ENCODE measurements at regions not wholly inside any gene's neighbourhood (a gene's known extent, or its start where the extent isn't known, plus 50 kb on each side); places are given as distances from the start of the nearest gene placed in this dataset.

- Histone ChIP-seq H3K9me3 (ENCODE audit: insufficient read depth, low read length, severe bottlenecking) (no peaks in the 10 kb centered on the region), H3K36me3 (ENCODE audit: insufficient read depth, low read length) (no peaks in the 10 kb centered on the region), H3K4me1 (ENCODE audit: insufficient read depth, low read length) (no peaks in the 10 kb centered on the region), H3K79me2 (ENCODE audit: insufficient read depth, low read length) (no peaks in the 10 kb centered on the region), H4K20me1 (ENCODE audit: insufficient read depth, low read length) (no peaks in the 10 kb centered on the region), H3K27me3 (ENCODE audit: insufficient read depth, low read length, poor library complexity) (no peaks in the 10 kb centered on the region), H2AFZ (ENCODE audit: low read depth, low read length) (no peak overlapping the region), H3K27ac (ENCODE audit: low read length) (no peak overlapping the region), H3K9ac (ENCODE audit: low read depth, low read length) (no peak overlapping the region), H3K4me3 (ENCODE audit: low read depth in 1 of 2, low read length in 2 of 2) (no peak overlapping the region), H3K4me2 (ENCODE audit: insufficient read depth, low read length) (no peak overlapping the region)
- no peak for TF ChIP-seq CTCF (IDR thresholded peaks at IDR 0.05; ENCODE audit: borderline replicate concordance, extremely low read depth, low read length, poor library complexity, severe bottlenecking)
- TF ChIP-seq EZH2 (IDR thresholded peaks at IDR 0.05; ENCODE audit: borderline replicate concordance, low read depth, low read length, severe bottlenecking) = no peak
- DNase-seq = no peak
- ATAC-seq (ENCODE audit: insufficient read depth, low read depth) = no peak
Measured at GRCh38 chr5:101935086-101935485, 361.0 kb downstream of the SLCO4C1 start.

GRCh38 chr5:101932599-101932998 lies 363.5 kb downstream of the SLCO4C1 start:
- Histone ChIP-seq H3K4me1 (ENCODE audit: insufficient read depth, low read length) (no peaks in the 10 kb centered on the region), H2AFZ (ENCODE audit: low read depth, low read length) (no peak overlapping the region), H3K4me2 (ENCODE audit: insufficient read depth, low read length) (no peak overlapping the region), H3K9me3 (ENCODE audit: insufficient read depth, low read length, severe bottlenecking) (no peaks in the 10 kb centered on the region), H3K79me2 (ENCODE audit: insufficient read depth, low read length) (no peaks in the 10 kb centered on the region), H3K9ac (ENCODE audit: low read depth, low read length) (no peak overlapping the region), H3K27ac (ENCODE audit: low read length) (no peak overlapping the region), H3K27me3 (ENCODE audit: insufficient read depth, low read length, poor library complexity) (no peaks in the 10 kb centered on the region), H3K4me3 (ENCODE audit: low read depth in 1 of 2, low read length in 2 of 2) (no peak overlapping the region), H4K20me1 (ENCODE audit: insufficient read depth, low read length) (no peaks in the 10 kb centered on the region), H3K36me3 (ENCODE audit: insufficient read depth, low read length) (no peaks in the 10 kb centered on the region)
- DNase-seq (no peak), ATAC-seq (ENCODE audit: insufficient read depth, low read depth) (no peak)
- no peak for TF ChIP-seq CTCF (IDR thresholded peaks at IDR 0.05; ENCODE audit: borderline replicate concordance, extremely low read depth, low read length, poor library complexity, severe bottlenecking)
- TF ChIP-seq EZH2 (IDR thresholded peaks at IDR 0.05; ENCODE audit: borderline replicate concordance, low read depth, low read length, severe bottlenecking) = no peak

- Histone ChIP-seq H3K27me3 (ENCODE audit: insufficient read depth, low read length, poor library complexity) (no peaks in the 10 kb centered on the region), H3K27ac (ENCODE audit: low read length) (no peak overlapping the region), H3K4me2 (ENCODE audit: insufficient read depth, low read length) (no peak overlapping the region), H3K4me3 (ENCODE audit: low read depth in 1 of 2, low read length in 2 of 2) (no peak overlapping the region), H4K20me1 (ENCODE audit: insufficient read depth, low read length) (no peaks in the 10 kb centered on the region), H2AFZ (ENCODE audit: low read depth, low read length) (no peak overlapping the region), H3K79me2 (ENCODE audit: insufficient read depth, low read length) (no peaks in the 10 kb centered on the region), H3K9me3 (ENCODE audit: insufficient read depth, low read length, severe bottlenecking) (no peaks in the 10 kb centered on the region), H3K36me3 (ENCODE audit: insufficient read depth, low read length) (no peaks in the 10 kb centered on the region), H3K9ac (ENCODE audit: low read depth, low read length) (no peak overlapping the region), H3K4me1 (ENCODE audit: insufficient read depth, low read length) (no peaks in the 10 kb centered on the region)
- no peak for TF ChIP-seq CTCF (IDR thresholded peaks at IDR 0.05; ENCODE audit: borderline replicate concordance, extremely low read depth, low read length, poor library complexity, severe bottlenecking)
- no peak for TF ChIP-seq EZH2 (IDR thresholded peaks at IDR 0.05; ENCODE audit: borderline replicate concordance, low read depth, low read length, severe bottlenecking)
- DNase-seq = no peak
- no peak for ATAC-seq (ENCODE audit: insufficient read depth, low read depth)
Measured at GRCh38 chr5:101929628-101930027, 366.5 kb downstream of the SLCO4C1 start.

GRCh38 chr5:101917166-101917565 lies 378.9 kb downstream of the SLCO4C1 start:
- ATAC-seq (ENCODE audit: insufficient read depth, low read depth) = no peak
- no peak overlapping the region for H3K9ac ChIP-seq (ENCODE audit: low read depth, low read length)
- H3K4me2 ChIP-seq (ENCODE audit: insufficient read depth, low read length) = no peak overlapping the region
- no peaks in the 10 kb centered on the region for H3K4me1 ChIP-seq (ENCODE audit: insufficient read depth, low read length)
- H3K9me3 ChIP-seq (ENCODE audit: insufficient read depth, low read length, severe bottlenecking) = no peaks in the 10 kb centered on the region
- H3K4me3 ChIP-seq (ENCODE audit: low read depth in 1 of 2, low read length in 2 of 2) = no peak overlapping the region
- H4K20me1 ChIP-seq (ENCODE audit: insufficient read depth, low read length) = no peaks in the 10 kb centered on the region
- DNase-seq = no peak
- H3K27me3 ChIP-seq (ENCODE audit: insufficient read depth, low read length, poor library complexity) = no peaks in the 10 kb centered on the region
- no peak overlapping the region for H3K27ac ChIP-seq (ENCODE audit: low read length)
- TF ChIP-seq EZH2 (IDR thresholded peaks at IDR 0.05; ENCODE audit: borderline replicate concordance, low read depth, low read length, severe bottlenecking) = no peak
- TF ChIP-seq CTCF (IDR thresholded peaks at IDR 0.05; ENCODE audit: borderline replicate concordance, extremely low read depth, low read length, poor library complexity, severe bottlenecking) = no peak
- H2AFZ ChIP-seq (ENCODE audit: low read depth, low read length) = no peak overlapping the region
- H3K79me2 ChIP-seq (ENCODE audit: insufficient read depth, low read length) = no peaks in the 10 kb centered on the region
- no peaks in the 10 kb centered on the region for H3K36me3 ChIP-seq (ENCODE audit: insufficient read depth, low read length)

Measured in DND-41 (cell line).